Right lobe of liver (tissue), 4 donors: ENCODE measurements at regions not wholly inside any gene's neighbourhood (a gene's known extent, or its start where the extent isn't known, plus 50 kb on each side); places are given as distances from the start of the nearest gene placed in this dataset.

ENCODE experiments used
- CTCF ChIP-seq, 4 donors: fragments of 200-600 bp in 3 of 4; fragments of 450-650 bp in 1 of 4; IDR thresholded peaks; one replicate each; pipeline versions ENCODE4 v1.5.1 to v1.8.0; 2016 to 2022; ENCODE audit warnings: antibody characterized with exemption in 4 of 4, mild to moderate bottlenecking in 2 of 4
- POLR2A ChIP-seq: fragments of 450-650 bp; IDR thresholded peaks from one replicate; pipeline ENCODE4 v1.6.1; 2017; ENCODE audit warnings: antibody characterized with exemption, mild to moderate bottlenecking
- donor health status: DM: no; HTN: no; CAD: no.
- donor health status: DM: no; HTN: no; CAD: no.
- donor health status: DM: no; HTN: yes; CAD: no.

DNA sequence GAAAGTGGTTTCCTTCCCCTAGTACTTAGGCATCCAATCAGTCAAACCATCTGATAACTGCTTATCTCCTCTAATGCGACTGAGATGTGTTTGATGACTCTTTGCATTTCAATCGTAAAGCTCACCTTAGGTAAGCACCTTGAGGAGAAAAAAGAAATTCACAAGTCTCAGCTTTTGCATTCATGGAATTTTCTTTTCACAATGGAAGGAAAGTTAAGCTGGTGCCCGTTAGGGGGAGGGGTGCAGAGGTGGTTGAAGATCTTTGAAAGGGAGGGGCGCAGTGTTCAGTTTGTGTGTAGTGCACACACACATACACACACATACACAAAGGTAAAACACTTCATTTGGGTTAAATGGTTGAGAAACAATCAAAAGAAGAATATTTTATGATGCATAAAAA, 87.1 kb upstream of the SALL4 start:
- no peak for TF ChIP-seq POLR2A
- TF ChIP-seq CTCF (IDR thresholded peaks at IDR 0.05), result no peak
